Neural cell (in vitro differentiated cells): ENCODE measurements at regions not wholly inside any gene's neighbourhood (a gene's known extent, or its start where the extent isn't known, plus 50 kb on each side); places are given as distances from the start of the nearest gene placed in this dataset.

Experiments
- H2AFZ ChIP-seq: fragments of 200-600, 300-800 bp; sonication (generic), shearing (Covaris generic); 2 replicates; pipeline ENCODE4 v1.6.0; 2014; ENCODE audit warnings: low read depth, mild to moderate bottlenecking, antibody characterized with exemption, low read length, moderate library complexity
- H3F3A ChIP-seq: fragments of 200-600 bp; shearing (Covaris generic); 2 replicates; pipeline ENCODE4 v1.6.1; 2016; ENCODE audit warnings: mild to moderate bottlenecking, moderate library complexity, mixed read lengths, antibody characterized with exemption, low read length; ENCODE audit not compliant: insufficient read depth, poor library complexity, severe bottlenecking
- H3K27ac ChIP-seq: fragments of 200-600, 300-800 bp; sonication (generic), shearing (Covaris generic); 2 replicates; pipeline ENCODE4 v1.5.1; 2014; ENCODE audit warnings: mild to moderate bottlenecking, low read length, moderate library complexity
- H3K27me3 ChIP-seq: fragments of 300-800, 200-600 bp; sonication (generic), shearing (Covaris generic); 2 replicates; pipeline ENCODE4 v1.6.0; 2014; ENCODE audit warnings: mild to moderate bottlenecking, low read depth, low read length, moderate library complexity; ENCODE audit not compliant: insufficient read depth
- H3K36me3 ChIP-seq: fragments of 300-800, 200-600 bp; sonication (generic), shearing (Covaris generic); 2 replicates; pipeline ENCODE4 v1.5.1; 2014; ENCODE audit warnings: mild to moderate bottlenecking, antibody characterized with exemption, low read length, moderate library complexity; ENCODE audit not compliant: insufficient read depth
- H3K4me2 ChIP-seq: fragments of 300-800, 200-600 bp; sonication (generic), shearing (Covaris generic); 2 replicates; pipeline ENCODE4 v1.6.0; 2014; ENCODE audit warnings: mild to moderate bottlenecking, low read length
- H3K4me3 ChIP-seq: fragments of 300-800, 200-600 bp; sonication (generic), shearing (Covaris generic); 2 replicates; pipeline ENCODE4 v1.5.1; 2014; ENCODE audit warnings: mild to moderate bottlenecking, low read length, moderate library complexity
- H3K79me2 ChIP-seq: fragments of 200-600 bp; shearing (Covaris generic); replicated peaks from 2 replicates; pipeline ENCODE4 v1.6.0; 2014; ENCODE audit warnings: mild to moderate bottlenecking, low read length, moderate library complexity; ENCODE audit not compliant: insufficient read depth
- H3K9ac ChIP-seq: fragments of 300-800, 200-600 bp; sonication (generic), shearing (Covaris generic); 2 replicates; pipeline ENCODE4 v1.6.1; 2016; ENCODE audit warnings: mild to moderate bottlenecking, low read length, mixed read lengths
- H3K9me2 ChIP-seq: fragments of 200-600 bp; shearing (Covaris generic); 2 replicates; pipeline ENCODE4 v1.6.1; 2016; ENCODE audit warnings: mild to moderate bottlenecking, low read length, mixed read lengths; ENCODE audit not compliant: insufficient read depth
- H3K9me3 ChIP-seq: fragments of 200-600, 300-800 bp; sonication (generic), shearing (Covaris generic); 2 replicates; pipeline ENCODE4 v1.6.1; 2016; ENCODE audit warnings: mild to moderate bottlenecking, mixed run types, low read length, moderate library complexity, mixed read lengths
- H4K20me1 ChIP-seq: fragments of 200-600 bp; shearing (Covaris generic); 2 replicates; pipeline ENCODE4 v1.6.1; 2016; ENCODE audit warnings: mild to moderate bottlenecking, mixed run types; ENCODE audit not compliant: insufficient read depth
- CTCF ChIP-seq: fragments of 450-650 bp; IDR thresholded peaks from 2 replicates; pipeline ENCODE4 v1.5.1; 2014; ENCODE audit warnings: antibody characterized with exemption, mild to moderate bottlenecking, moderate library complexity; ENCODE audit not compliant: poor library complexity, severe bottlenecking
- EP300 ChIP-seq: fragments of 450-650 bp; conservative IDR thresholded peaks from 2 replicates; pipeline ENCODE4 v1.6.1; 2014; ENCODE audit warnings: antibody characterized with exemption, mild to moderate bottlenecking, moderate library complexity; ENCODE audit not compliant: poor library complexity, severe bottlenecking
- EZH2 ChIP-seq: fragments of 200-600, 300-800 bp; shearing (Covaris generic), sonication (generic); IDR thresholded peaks from 2 replicates; pipeline ENCODE4 v1.6.1; 2014; ENCODE audit warnings: antibody characterized with exemption, low read length, borderline replicate concordance, mild to moderate bottlenecking; ENCODE audit not compliant: insufficient read depth, poor library complexity, severe bottlenecking
- MXI1 ChIP-seq: fragments of 450-650 bp; conservative IDR thresholded peaks from 2 replicates; pipeline ENCODE4 v1.6.1; 2014; ENCODE audit warnings: antibody characterized with exemption, mild to moderate bottlenecking; ENCODE audit not compliant: poor library complexity, severe bottlenecking
- POLR2AphosphoS5 ChIP-seq: IDR thresholded peaks from 2 replicates; pipeline ENCODE4 v1.6.1; 2012
- RAD21 ChIP-seq: fragments of 450-650 bp; conservative IDR thresholded peaks from 2 replicates; pipeline ENCODE4 v1.6.1; 2014; ENCODE audit warnings: antibody characterized with exemption, mild to moderate bottlenecking, moderate library complexity
- REST ChIP-seq: IDR thresholded peaks from 2 replicates; pipeline ENCODE4 v1.6.1; 2012; ENCODE audit warnings: borderline replicate concordance
- SMC3 ChIP-seq: fragments of 450-650 bp; conservative IDR thresholded peaks from 2 replicates; pipeline ENCODE4 v1.6.1; 2014; ENCODE audit warnings: antibody characterized with exemption, mild to moderate bottlenecking, moderate library complexity; ENCODE audit not compliant: poor library complexity
- TAF1 ChIP-seq: IDR thresholded peaks from 2 replicates; pipeline ENCODE4 v1.6.1; 2012; ENCODE audit warnings: low read depth

- Histone ChIP-seq H3K27ac (no peak overlapping the region), H3K4me2 (no peak overlapping the region), H2AFZ (no peak overlapping the region), H3K9me2 (no peaks in the 10 kb centered on the region), H4K20me1 (no peaks in the 10 kb centered on the region), H3F3A (no peaks in the 10 kb centered on the region), H3K36me3 (no peaks in the 10 kb centered on the region), H3K9ac (no peak overlapping the region), H3K79me2 (no peaks in the 10 kb centered on the region), H3K9me3 (no peaks in the 10 kb centered on the region), H3K27me3 (no peaks in the 10 kb centered on the region), H3K4me3 (no peak overlapping the region)
- TF ChIP-seq TAF1 = no peak
- TF ChIP-seq POLR2AphosphoS5 = no peak
- no peak for TF ChIP-seq CTCF
- no peak for TF ChIP-seq RAD21
- TF ChIP-seq MXI1 = no peak
- TF ChIP-seq SMC3 = no peak
- no peak for TF ChIP-seq REST
- no peak for TF ChIP-seq EP300
- no peak for TF ChIP-seq EZH2
These were observed 114.1 kb upstream of the GRIK2 start for GRCh38 chr6:101279410-101279809.

GRCh38 chr6:101281266-101281665 lies 112.2 kb upstream of the GRIK2 start:
- TF ChIP-seq EZH2 (no peak), TAF1 (no peak), REST (no peak), RAD21 (no peak), MXI1 (no peak), EP300 (no peak), POLR2AphosphoS5 (no peak), SMC3 (no peak), CTCF (no peak)
- H3K27ac ChIP-seq = no peak overlapping the region
- no peaks in the 10 kb centered on the region for H3K79me2 ChIP-seq
- H3K4me3 ChIP-seq = no peak overlapping the region
- no peak overlapping the region for H2AFZ ChIP-seq
- no peak overlapping the region for H3K9ac ChIP-seq
- H3K36me3 ChIP-seq = no peaks in the 10 kb centered on the region
- H3K4me2 ChIP-seq = no peak overlapping the region
- H3K9me2 ChIP-seq = no peaks in the 10 kb centered on the region
- H3K27me3 ChIP-seq = no peaks in the 10 kb centered on the region
- no peaks in the 10 kb centered on the region for H3K9me3 ChIP-seq
- H4K20me1 ChIP-seq = no peaks in the 10 kb centered on the region
- no peaks in the 10 kb centered on the region for H3F3A ChIP-seq
